HG02981 (cell line): ENCODE measurements at regions not wholly inside any gene's neighbourhood (a gene's known extent, or its start where the extent isn't known, plus 50 kb on each side); places are given as distances from the start of the nearest gene placed in this dataset.
"Not testable (repeated sequence)": the region's sequence is repeated elsewhere in the genome, so short reads cannot be mapped to it uniquely, and the experiment has no call there.

Experiments used
- ATAC-seq: cut with Tn5 transposase; IDR thresholded peaks from one replicate; pipeline ENCODE4 v1.9.1; 2021; ENCODE audit warnings: mild to moderate bottlenecking, moderate library complexity; ENCODE audit not compliant: unreplicated experiment

- no peak for ATAC-seq
These were observed 91.3 kb downstream of the MFAP3L start for GRCh38 chr4:169934794-169935429.

GRCh38 chr4:169933531-169933930, 92.7 kb downstream of the MFAP3L start:
- ATAC-seq: no peak

GRCh38 chr4:169931964-169932363, 94.2 kb downstream of the MFAP3L start:
- ATAC-seq: no peak

GRCh38 chr4:169930755-169931154, 95.4 kb downstream of the MFAP3L start:
- ATAC-seq: not testable (repeated sequence)

- ATAC-seq: no peak
These were observed 98.9 kb downstream of the MFAP3L start for GRCh38 chr4:169927280-169927679.

GRCh38 chr4:169925678-169926077, 100.5 kb downstream of the MFAP3L start:
- ATAC-seq: no peak

- no peak for ATAC-seq
These were observed 103.4 kb downstream of the MFAP3L start for GRCh38 chr4:169922632-169923276.

GRCh38 chr4:169921732-169922131, 104.5 kb downstream of the MFAP3L start:
- ATAC-seq: no peak

GRCh38 chr4:169921237-169921636, 105.0 kb downstream of the MFAP3L start:
- no peak for ATAC-seq

GRCh38 chr4:169919194-169920124, 106.7 kb downstream of the MFAP3L start:
- ATAC-seq: not testable (repeated sequence)

- no peak for ATAC-seq
These were observed 110.7 kb downstream of the MFAP3L start for GRCh38 chr4:169915545-169915944.

GRCh38 chr4:169914866-169915265, 111.3 kb downstream of the MFAP3L start:
- no peak for ATAC-seq

- ATAC-seq: no peak
These were observed 113.2 kb downstream of the MFAP3L start for GRCh38 chr4:169912996-169913395.

GRCh38 chr4:169909897-169910296, 116.3 kb downstream of the MFAP3L start:
- no peak for ATAC-seq

GRCh38 chr4:169909479-169909878, 116.7 kb downstream of the MFAP3L start:
- ATAC-seq: no peak

- ATAC-seq: no peak
These were observed 118.5 kb downstream of the MFAP3L start for GRCh38 chr4:169907705-169908104.

- no peak for ATAC-seq
These were observed 119.4 kb downstream of the MFAP3L start for GRCh38 chr4:169906821-169907220.

- ATAC-seq: no peak
These were observed 120.1 kb downstream of the MFAP3L start for GRCh38 chr4:169906104-169906503.

- ATAC-seq: no peak
These were observed 123.4 kb downstream of the MFAP3L start for GRCh38 chr4:169902658-169903345.

GRCh38 chr4:169900241-169900845, 125.9 kb downstream of the MFAP3L start:
- no peak for ATAC-seq

GRCh38 chr4:169899295-169899694, 126.9 kb downstream of the MFAP3L start:
- ATAC-seq: no peak
